ENCODE measurements at regions not wholly inside any gene's neighbourhood (a gene's known extent, or its start where the extent isn't known, plus 50 kb on each side); places are given as distances from the start of the nearest gene placed in this dataset.

- no peak for DNase-seq (ENCODE audit: low spot score)
These were observed 183.9 kb downstream of the ARRDC4 start for GRCh38 chr15:98144388-98144787.

DNA sequence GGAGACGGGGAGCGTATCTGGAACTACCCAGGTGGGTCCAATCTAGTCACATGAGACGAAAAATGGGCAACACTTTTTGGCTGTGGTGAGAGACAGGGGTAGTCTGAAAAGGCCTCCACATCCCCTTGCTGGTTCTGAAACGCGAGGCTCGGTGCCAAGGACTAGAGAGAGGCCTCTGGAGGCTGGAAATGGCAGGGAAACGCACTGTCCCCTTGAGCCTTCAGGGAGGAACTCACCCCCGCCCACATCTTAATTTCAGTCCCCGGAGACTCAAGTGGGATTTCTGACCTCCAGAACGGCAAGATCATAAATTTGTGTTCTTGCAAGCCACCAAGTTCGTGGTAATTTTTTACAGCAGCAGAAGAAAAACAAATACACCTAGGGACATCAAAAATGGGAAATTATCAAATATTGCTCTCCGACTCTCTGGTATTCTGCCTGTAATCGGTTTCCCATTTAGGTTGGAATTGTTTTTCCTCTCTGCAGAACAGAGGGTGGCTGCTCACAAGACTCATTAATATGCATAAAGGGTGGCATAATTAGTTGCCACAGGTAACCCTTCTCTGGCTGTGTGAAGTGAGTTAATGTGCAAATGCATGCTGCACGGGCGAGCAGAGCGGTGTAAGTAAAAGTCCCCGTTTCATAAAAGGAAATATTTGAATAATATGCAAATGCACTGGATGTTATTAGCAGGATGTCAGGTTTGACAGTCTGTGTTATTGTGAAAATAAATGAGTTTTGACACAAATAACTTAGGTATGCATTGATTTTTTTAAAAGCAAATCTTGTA is 185.7 kb downstream of the ARRDC4 start:
- DNase-seq (ENCODE audit: low spot score), result no peak

DNA sequence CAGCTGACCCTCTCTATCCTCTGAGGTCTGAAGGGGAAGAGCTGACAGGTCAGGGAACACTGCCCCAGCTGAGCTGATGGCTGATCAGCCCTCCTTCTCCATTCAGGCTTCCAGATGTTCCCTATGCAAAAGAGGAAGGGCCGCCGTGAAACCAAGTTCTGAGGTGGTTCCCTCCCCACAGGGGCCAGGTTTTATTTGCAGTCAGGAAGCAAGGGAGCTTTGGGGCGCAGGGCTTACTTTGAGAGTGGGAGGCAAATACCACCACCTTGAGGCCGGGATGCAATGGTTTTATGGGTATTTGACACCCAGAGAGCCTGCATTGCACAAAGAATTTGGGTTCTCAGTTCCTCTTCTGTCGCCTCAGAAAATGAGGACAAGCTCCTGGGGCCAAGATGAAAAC is 186.9 kb downstream of the ARRDC4 start:
- no peak for DNase-seq (ENCODE audit: low spot score)

GRCh38 chr15:98150084-98150483 is 189.6 kb downstream of the ARRDC4 start:
- no peak for DNase-seq (ENCODE audit: low spot score)

- no peak for DNase-seq (ENCODE audit: low spot score)
These were observed 190.0 kb downstream of the ARRDC4 start for GRCh38 chr15:98150536-98150935.

DNA sequence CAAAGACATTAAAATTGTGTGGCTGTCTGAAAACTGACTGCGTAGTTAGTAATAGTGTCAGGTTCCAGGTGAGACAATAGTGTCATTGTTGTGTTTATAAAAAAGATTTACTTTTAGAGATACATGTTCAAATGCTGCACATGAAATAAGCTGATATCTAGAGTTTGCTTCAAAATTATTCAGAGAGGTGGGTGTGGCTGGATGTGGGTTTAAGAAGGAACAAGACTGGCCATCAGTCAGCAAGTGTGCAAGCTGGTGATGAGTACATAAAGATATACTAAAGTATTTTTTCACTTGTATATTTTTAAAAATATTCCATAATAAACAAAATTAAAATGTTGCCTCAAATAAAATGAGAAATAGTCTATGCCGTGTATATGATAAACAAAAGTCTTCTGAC is 190.6 kb downstream of the ARRDC4 start:
- DNase-seq (ENCODE audit: low spot score), result no peak

DNA sequence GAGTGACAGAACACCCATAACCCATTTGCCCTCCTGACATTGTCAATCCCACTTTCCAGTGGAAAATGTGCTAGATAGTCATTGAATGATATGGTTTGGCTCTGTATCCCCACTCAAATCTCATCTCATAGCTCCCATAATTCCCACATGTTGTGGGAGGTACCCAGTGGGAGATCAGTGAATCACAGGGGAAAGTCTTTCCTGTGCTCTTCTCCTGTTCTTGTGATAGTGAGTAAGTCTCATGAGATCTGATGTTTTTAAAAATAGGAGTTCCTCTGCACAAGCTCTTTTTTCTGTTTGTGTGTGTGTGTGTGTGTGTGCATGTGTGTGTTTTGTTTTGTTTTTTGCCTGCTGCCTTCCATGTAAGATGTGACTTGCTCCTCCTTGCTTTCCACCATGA is 191.7 kb downstream of the ARRDC4 start:
- DNase-seq (ENCODE audit: low spot score), result no peak

DNA sequence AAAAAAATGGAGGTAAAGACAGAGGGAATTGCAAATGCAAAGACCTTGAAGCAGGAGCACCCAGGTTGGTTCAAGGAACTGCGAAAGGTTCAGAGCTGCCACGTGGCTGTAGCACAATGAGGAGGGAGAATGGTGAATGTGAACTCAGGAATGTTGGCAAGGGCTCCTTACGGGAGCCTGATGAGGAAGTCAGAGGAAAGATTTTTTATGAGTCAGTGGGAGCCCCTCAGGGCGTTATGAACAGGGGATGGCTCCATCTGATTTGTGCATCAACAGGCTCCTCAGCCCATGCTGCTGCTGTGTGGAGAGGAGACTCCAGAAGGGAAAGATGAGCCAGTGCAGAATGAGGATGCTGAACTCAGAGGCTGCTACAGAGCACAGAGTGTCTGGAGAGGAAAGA is 194.4 kb downstream of the ARRDC4 start:
- no peak for DNase-seq (ENCODE audit: low spot score)

DNA sequence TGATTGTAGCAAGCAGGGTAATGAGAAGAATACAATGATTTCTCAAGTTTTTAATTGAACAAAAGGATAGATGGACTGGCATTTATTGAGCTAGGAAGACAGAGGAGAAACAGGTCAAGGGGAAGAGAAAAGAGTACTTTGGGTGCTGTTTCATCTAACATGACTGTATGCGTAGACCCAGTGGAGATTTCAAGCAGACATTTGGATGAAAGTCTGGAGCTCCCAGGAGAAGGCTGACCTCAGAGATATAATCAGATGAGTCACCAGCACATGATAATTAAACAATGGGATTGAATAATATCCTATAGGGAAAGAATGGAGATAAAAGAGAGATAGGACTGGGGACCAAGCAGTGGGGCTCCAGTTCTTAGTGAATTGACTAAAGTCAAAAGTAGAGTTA is 194.9 kb downstream of the ARRDC4 start:
- no peak for DNase-seq (ENCODE audit: low spot score)

GRCh38 chr15:98160236-98160635 is 199.7 kb downstream of the ARRDC4 start:
- no peak for DNase-seq (ENCODE audit: low spot score)

DNA sequence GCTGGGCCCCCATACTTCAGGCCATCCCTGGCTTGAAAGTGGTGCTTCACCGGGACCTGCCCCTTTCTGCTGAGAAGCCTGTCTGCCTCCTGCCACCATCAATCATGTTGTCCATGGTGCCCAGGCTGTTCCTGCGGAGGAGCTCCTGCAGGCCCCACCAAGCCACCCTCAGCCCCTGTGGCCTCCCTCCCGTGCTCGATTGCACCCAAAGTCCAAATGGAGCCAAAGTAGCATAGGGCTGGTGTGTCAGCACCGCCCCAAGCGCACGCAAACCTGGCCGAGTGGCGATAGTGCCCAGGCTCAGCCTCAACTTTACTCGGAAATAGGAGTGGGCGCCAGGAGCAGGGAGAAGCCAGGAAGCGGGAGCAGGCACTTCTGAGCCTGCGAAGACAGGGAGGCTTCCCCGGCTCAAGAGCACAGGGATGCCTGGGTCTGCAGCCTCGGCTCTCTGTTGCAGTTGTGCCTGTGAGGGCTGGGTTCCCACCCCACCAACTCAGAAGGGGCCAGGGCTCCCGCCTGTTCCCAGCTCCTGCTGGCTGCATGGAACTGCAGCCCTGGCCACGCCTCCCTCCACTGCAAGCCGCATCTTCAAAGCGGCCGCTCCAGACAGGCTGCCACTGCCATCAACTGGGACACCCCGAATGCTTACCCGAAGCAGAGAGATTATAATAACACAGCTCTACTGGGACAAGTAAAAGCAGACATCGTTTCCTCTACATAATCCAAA is 203.0 kb downstream of the ARRDC4 start:
- no peak for DNase-seq (ENCODE audit: low spot score)

- no peak for DNase-seq (ENCODE audit: low spot score)
These were observed 204.1 kb downstream of the ARRDC4 start for GRCh38 chr15:98164571-98164970.

DNA sequence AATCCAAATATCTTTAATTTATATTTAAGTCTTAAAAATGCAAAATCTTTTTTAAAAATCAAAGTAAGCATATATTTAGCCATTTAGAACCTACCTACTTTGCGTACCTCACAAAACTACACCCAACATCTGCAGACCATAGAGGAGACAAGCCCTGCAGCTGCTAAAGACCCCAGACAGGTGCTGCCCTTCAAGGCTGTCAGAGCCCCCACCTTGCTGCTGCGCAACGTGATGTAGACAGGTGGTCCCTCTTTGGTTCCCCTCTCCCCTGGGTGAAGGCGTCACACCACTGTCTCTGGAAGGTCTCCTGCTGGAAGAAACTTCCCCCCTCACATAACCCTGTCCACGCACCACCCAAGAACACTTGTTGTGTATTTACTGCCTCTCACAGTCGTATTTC is 204.5 kb downstream of the ARRDC4 start:
- no peak for DNase-seq (ENCODE audit: low spot score)

DNA sequence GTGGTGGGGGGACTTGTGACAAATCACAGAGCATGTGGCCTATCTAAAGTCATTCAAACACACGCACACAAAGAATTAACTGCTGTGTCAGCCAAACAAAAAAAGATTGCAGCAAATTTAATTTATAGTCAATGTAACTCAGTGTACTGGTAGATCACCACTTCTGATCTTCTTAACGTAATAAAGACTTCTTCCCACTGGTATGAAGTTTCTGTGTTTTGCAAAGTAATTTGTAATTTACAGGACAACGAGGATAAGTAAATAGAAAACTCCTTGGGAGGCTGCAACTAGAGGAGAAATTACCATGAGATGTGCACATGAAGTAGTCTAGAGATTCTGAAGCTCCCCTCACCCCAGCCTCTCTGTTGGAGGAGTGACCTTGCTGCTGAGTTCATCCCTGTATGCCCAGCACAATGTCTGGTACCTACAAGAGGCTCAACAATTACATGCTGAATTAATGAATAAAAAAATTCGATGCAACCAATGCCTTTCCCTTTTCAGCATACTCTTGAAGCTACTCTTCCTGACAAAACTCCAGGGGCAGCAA is 207.3 kb downstream of the ARRDC4 start:
- no peak for DNase-seq (ENCODE audit: low spot score)

DNA sequence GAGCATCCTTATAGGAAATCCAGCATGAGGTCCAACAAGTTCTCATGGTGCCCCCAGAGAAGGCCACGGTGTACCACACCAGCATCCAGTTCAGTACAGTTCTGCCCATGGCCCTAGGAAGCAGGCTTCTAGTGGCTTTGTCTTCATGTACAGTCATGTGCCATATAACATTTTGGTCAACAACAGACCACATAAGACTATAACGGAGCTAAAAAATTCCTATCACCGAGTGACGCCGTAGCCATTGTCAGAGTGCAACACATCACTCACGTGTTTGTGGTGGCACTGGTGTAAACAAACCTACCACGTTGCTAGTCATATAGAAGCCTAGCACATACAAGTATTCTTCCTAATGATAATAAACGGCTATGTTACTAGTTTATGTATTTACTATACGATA is 209.0 kb downstream of the ARRDC4 start:
- no peak for DNase-seq (ENCODE audit: low spot score)

DNA sequence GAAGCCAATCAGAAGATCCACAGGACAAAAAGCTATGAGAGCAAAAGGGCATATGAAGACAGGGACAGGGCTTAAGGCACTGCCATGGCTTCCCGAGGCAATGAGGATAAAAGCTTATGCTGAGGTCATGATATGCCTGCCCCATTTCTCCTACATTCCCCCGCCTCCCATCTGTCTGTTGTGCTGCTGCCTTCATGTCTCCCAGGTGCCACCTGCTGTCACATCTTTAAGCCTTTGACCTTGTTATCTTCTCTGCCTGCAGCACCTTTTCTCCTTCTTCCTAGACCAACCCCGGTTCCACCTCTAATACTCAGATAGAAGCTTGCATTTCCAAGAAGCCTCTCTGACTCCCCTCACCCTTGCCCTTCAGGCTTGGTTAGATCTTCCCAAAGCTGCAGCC is 213.8 kb downstream of the ARRDC4 start:
- no peak for DNase-seq (ENCODE audit: low spot score)

DNA sequence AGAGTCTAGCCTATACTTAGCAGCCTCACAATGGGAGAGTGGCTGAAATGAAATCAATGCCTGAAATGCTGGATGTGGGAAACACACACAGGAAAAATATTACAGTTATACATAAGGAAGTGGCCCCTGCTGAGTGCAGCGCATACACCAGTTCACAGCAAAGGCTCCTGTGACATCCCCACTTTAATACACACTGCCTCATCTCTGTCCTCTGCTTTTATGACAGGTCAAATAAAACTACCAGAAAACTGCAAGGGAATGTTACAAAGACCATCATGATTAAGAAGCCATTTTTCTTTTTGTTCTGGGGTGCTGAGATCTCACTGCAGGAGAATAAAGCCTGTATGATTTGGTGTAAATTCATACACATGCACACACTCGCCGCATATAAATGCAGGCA is 214.3 kb downstream of the ARRDC4 start:
- no peak for DNase-seq (ENCODE audit: low spot score)

- peak; percentile 67 for DNase-seq (ENCODE audit: low spot score)
These were observed 217.6 kb downstream of the ARRDC4 start for GRCh38 chr15:98177966-98178592.

GRCh38 chr15:98178861-98179260 is 218.4 kb downstream of the ARRDC4 start:
- DNase-seq (ENCODE audit: low spot score), result no peak

- DNase-seq (ENCODE audit: low spot score), result no peak
These were observed 227.0 kb downstream of the ARRDC4 start for GRCh38 chr15:98187549-98187948.

- no peak for DNase-seq (ENCODE audit: low spot score)
These were observed 230.4 kb downstream of the ARRDC4 start for GRCh38 chr15:98190914-98191313.

- DNase-seq (ENCODE audit: low spot score), result no peak
These were observed 235.3 kb downstream of the ARRDC4 start for GRCh38 chr15:98195796-98196195.

DNA sequence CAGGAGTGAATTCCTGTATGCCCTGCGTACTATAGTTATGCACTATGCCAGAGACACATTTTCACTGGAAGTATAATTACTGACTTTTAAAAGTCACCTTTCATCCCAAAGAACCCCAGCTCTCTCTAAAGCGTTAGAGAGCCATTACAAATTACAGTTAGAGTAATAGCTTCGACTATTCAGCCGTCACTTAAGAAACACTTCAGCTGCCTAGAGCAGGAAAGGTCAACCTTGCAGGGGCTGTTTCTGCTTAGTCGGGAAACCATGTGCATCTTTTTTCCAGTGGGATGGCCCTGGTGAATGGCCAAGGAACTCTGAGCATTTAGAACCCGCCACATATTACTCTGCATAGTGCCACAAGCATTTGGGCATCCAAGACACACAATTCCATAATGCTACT is 235.9 kb downstream of the ARRDC4 start:
- no peak for DNase-seq (ENCODE audit: low spot score)
